GM12873 (cell line): ENCODE measurements at regions not wholly inside any gene's neighbourhood (a gene's known extent, or its start where the extent isn't known, plus 50 kb on each side); places are given as distances from the start of the nearest gene placed in this dataset.

Experiments
- CTCF ChIP-seq: IDR thresholded peaks from 2 replicates; pipeline ENCODE4 v1.5.1; 2012; ENCODE audit warnings: low read depth, mild to moderate bottlenecking, moderate library complexity, low read length, control low read depth; ENCODE audit not compliant: insufficient read depth; ENCODE audit errors: missing control alignments

DNA sequence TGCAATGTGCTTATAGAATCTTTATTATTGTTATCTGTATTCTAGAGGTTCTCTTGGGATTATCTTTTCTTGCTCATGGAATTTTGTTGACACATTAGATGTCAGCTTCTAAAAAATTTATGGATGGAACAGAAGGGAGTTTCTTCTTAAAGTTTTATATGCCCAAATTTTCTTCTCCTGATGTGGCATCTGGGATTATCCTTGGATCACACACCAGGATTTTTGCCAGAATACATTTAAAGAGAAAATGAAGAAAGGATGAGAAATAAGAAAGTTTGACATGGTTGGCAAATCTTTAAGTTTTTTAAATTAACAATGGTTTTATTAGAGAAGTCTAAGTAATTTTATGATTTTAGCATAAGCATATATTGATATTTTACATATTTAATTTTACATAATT, 706.7 kb upstream of the TMEFF2 start:
- TF ChIP-seq CTCF = no peak

- no peak for TF ChIP-seq CTCF
These were observed 704.7 kb upstream of the TMEFF2 start for GRCh38 chr2:192899466-192899865.

DNA sequence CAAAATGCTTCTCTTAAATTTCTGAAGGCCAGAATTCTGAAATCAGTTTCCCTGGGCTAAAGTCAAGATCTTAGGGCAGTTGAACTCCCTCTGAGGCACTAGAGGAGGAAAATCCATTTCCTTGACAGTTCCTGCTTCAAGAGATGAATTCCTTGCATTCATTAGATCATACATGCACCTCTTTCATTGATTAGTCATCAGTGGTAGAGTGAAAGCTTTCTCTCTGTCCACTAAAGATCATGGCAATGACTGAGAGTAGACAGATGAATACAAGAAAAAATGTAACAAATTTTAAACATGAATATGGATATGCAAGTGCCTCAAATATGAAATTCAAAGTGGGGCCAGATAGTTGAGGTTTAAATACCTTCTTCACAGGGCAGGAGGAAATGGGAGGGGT, 693.4 kb upstream of the TMEFF2 start:
- no peak for TF ChIP-seq CTCF

GRCh38 chr2:192887337-192887736, 692.6 kb upstream of the TMEFF2 start:
- TF ChIP-seq CTCF = no peak

DNA sequence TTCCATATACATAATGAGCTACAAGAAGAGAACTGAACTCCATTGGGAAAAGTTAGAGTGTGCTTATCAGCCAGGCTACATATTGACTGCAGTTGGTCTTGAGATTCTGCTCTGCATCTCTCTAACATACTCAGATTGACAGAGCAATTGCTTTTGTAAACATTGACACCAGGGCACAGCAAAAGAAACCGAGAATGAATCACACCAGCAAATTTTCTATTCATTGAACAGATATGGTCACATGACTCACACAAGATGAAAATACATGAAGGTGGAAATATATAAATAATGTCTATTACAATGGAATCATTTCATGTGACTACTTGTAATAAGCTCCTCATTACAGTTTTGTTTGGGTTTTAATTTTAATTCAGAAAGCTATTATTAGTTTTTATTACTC, 691.9 kb upstream of the TMEFF2 start:
- no peak for TF ChIP-seq CTCF

- TF ChIP-seq CTCF = no peak
These were observed 690.9 kb upstream of the TMEFF2 start for GRCh38 chr2:192885569-192886160.

DNA sequence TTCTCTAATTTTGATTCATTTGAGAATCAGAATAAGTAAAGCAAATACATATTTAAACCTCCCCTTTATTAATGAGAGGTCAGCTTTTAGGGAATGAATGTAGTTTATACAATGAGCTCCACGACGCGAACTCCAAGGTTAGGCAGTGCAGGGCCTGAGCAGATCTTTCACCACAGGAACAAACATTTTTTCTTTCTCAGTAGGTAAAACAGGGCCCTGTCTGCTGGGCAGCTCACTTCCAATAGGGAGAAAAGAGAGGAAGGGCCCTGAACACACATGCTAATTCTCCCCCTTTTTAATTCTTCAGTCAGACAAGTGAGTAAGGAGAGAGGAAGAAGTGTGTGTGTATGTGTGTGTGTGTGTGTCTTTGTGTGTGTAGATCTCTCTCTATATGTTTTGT, 682.4 kb upstream of the TMEFF2 start:
- no peak for TF ChIP-seq CTCF
